ENCODE measurements at regions not wholly inside any gene's neighbourhood (a gene's known extent, or its start where the extent isn't known, plus 50 kb on each side); places are given as distances from the start of the nearest gene placed in this dataset.

DNA sequence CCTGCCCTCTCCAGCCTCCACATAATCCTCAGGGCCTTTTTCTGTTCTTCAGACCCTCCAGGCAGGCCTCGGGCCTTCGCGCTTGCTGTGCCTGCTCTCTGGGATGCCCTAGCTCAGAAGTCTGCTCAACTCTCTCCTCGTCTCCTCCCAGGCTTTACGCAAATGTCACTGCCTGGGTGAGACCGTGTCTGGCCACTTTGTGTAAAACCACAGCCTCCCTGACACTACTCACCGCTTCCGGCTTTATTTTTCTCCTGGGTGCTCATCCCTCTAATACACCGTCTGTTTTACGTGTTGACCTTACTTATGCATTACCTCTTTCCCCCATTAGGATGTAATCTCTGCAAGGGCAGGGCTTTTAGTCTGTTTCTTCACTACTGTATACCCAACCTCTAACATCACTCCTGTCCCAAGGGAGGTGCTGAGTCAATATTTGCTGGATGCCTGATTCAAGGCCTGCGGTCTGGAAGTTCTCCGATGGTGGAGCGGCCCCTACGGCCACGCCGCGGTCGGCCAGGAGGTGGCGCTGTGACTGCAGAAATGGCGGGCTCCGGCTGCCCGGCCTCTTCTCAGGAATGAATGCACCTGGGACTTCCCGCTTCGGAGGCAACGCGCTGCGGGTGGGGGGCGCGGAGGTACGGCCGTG lies 58.2 kb upstream of the THY1 start:
- Histone ChIP-seq H3K4me2 (ENCODE audit: extremely low read depth, insufficient read depth, low read length) (no peak overlapping the region), H2AFZ (ENCODE audit: low read length) (no peak overlapping the region), H3K27ac (ENCODE audit: insufficient read depth, low read length) (no peak overlapping the region)

DNA sequence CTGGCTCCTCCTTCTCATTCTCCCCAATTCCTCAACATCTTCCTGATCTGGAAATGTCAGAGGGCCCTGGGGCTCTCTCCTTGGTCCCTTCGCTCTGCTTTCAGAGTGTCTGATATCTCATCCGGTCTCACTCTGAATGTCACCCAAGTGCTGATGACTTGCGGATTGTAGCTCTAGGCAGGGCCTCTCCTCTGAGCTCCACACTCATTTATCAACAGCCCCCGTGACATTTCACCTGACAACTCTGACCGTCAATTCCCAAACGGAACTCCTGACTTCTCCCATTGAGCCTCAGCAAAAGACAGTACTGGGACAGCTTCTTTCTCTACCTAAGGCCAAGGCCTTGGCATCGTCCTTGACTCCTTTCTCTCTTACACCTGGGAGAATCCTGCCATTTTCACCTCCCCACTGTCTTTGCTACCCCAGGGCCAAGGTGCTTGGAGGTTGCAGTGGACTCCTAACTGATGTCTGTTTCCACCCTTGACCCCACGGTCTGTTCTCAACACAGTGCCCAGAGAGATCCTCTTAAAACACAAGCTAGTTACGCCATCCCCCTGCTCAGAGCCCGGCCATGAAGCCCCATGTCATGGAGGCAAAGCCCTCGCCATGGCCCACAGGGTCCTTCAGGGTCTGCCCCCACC lies 57.5 kb upstream of the THY1 start:
- Histone ChIP-seq H3K27ac (ENCODE audit: insufficient read depth, low read length) (no peak overlapping the region), H3K79me2 (ENCODE audit: control insufficient read depth, insufficient read depth, low read length) (no peaks in the 10 kb centered on the region), H3K36me3 (ENCODE audit: control insufficient read depth, insufficient read depth, low read length) (no peaks in the 10 kb centered on the region), H3K4me2 (ENCODE audit: extremely low read depth, insufficient read depth, low read length) (no peak overlapping the region), H3K9me3 (ENCODE audit: control insufficient read depth, insufficient read depth, low read depth, low read length) (no peaks in the 10 kb centered on the region), H3K4me3 (replicated peaks in 1 of 4; ENCODE audit: control extremely low read depth in 1 of 4, insufficient read depth in 1 of 4, low read depth in 3 of 4, low read length in 4 of 4) (no peak overlapping the region), H3K4me1 (ENCODE audit: control insufficient read depth, extremely low read depth, insufficient read depth, low read length) (peaks cover 10% of the 10 kb centered on the region), H4K20me1 (ENCODE audit: control insufficient read depth, extremely low read depth, insufficient read depth, low read length) (no peaks in the 10 kb centered on the region), H3K27me3 (ENCODE audit: control insufficient read depth, insufficient read depth, low read length) (peaks cover 12% of the 10 kb centered on the region), H3K9ac (ENCODE audit: insufficient read depth, low read length) (no peak overlapping the region), H2AFZ (ENCODE audit: low read length) (no peak overlapping the region)
- DNase-seq (ENCODE audit: low read depth in 2 of 2): no peak
- TF ChIP-seq EZH2 (IDR thresholded peaks at IDR 0.05; ENCODE audit: low read length, missing control alignments): no peak
- TF ChIP-seq, protein P1, sequence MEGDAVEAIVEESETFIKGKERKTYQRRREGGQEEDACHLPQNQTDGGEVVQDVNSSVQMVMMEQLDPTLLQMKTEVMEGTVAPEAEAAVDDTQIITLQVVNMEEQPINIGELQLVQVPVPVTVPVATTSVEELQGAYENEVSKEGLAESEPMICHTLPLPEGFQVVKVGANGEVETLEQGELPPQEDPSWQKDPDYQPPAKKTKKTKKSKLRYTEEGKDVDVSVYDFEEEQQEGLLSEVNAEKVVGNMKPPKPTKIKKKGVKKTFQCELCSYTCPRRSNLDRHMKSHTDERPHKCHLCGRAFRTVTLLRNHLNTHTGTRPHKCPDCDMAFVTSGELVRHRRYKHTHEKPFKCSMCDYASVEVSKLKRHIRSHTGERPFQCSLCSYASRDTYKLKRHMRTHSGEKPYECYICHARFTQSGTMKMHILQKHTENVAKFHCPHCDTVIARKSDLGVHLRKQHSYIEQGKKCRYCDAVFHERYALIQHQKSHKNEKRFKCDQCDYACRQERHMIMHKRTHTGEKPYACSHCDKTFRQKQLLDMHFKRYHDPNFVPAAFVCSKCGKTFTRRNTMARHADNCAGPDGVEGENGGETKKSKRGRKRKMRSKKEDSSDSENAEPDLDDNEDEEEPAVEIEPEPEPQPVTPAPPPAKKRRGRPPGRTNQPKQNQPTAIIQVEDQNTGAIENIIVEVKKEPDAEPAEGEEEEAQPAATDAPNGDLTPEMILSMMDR (conservative IDR thresholded peaks at IDR 0.05 in 1 of 2, IDR thresholded peaks at IDR 0.05 in 1 of 2; ENCODE audit: low read depth in 1 of 2, low read length in 2 of 2): no peak

More for the DNA sequence above, 58.2 kb upstream of the THY1 start:
- Histone ChIP-seq H3K27me3 (ENCODE audit: control insufficient read depth, insufficient read depth, low read length) (peaks cover 12% of the 10 kb centered on the region), H3K79me2 (ENCODE audit: control insufficient read depth, insufficient read depth, low read length) (no peaks in the 10 kb centered on the region), H4K20me1 (ENCODE audit: control insufficient read depth, extremely low read depth, insufficient read depth, low read length) (no peaks in the 10 kb centered on the region), H3K4me3 (replicated peaks in 1 of 4; ENCODE audit: control extremely low read depth in 1 of 4, insufficient read depth in 1 of 4, low read depth in 3 of 4, low read length in 4 of 4) (no peak overlapping the region), H3K36me3 (ENCODE audit: control insufficient read depth, insufficient read depth, low read length) (no peaks in the 10 kb centered on the region), H3K9ac (ENCODE audit: insufficient read depth, low read length) (no peak overlapping the region), H3K4me1 (ENCODE audit: control insufficient read depth, extremely low read depth, insufficient read depth, low read length) (peaks cover 7% of the 10 kb centered on the region), H3K9me3 (ENCODE audit: control insufficient read depth, insufficient read depth, low read depth, low read length) (no peaks in the 10 kb centered on the region)
- TF ChIP-seq, protein P1 (conservative IDR thresholded peaks at IDR 0.05 in 1 of 2, IDR thresholded peaks at IDR 0.05 in 1 of 2; ENCODE audit: low read depth in 1 of 2, low read length in 2 of 2): peak; percentile 95
- no peak for TF ChIP-seq EZH2 (IDR thresholded peaks at IDR 0.05; ENCODE audit: low read length, missing control alignments)
- DNase-seq (ENCODE audit: low read depth in 2 of 2): peak; percentile 89 to 95

DNA sequence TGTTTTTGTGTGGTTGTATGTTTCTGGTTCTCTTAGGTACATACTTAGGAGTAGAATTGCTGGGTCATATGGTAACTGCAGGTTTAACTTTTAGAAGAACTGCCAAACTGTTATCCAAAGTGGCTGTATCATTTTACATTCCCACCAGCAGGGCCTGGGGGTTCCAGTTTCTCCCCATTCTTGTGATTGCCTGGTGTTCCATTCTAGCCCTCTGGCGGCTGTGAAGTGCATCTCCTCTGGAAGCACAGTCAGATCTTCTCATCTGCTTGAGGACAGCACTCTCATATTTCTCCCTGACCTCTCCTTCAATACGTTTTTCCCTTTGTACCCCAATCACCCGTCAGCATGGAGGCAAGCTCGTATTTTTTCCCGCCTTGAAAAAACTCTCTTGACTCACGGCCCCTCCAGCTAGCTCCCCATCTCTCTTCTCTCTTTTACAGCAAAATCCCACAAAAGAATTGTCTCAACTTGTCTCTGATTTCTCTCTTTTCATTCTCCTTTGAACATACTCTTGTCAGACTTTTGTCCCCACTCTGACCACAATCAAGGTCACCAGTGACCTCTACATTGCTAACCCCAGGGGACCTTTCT lies 56.8 kb upstream of the THY1 start:
- H3K79me2 ChIP-seq (ENCODE audit: control insufficient read depth, insufficient read depth, low read length): no peaks in the 10 kb centered on the region
- peaks cover 14% of the 10 kb centered on the region for H3K4me1 ChIP-seq (ENCODE audit: control insufficient read depth, extremely low read depth, insufficient read depth, low read length)
- peaks cover 12% of the 10 kb centered on the region for H3K27me3 ChIP-seq (ENCODE audit: control insufficient read depth, insufficient read depth, low read length)
- no peak overlapping the region for H2AFZ ChIP-seq (ENCODE audit: low read length)
- no peaks in the 10 kb centered on the region for H3K9me3 ChIP-seq (ENCODE audit: control insufficient read depth, insufficient read depth, low read depth, low read length)
- no peaks in the 10 kb centered on the region for H3K36me3 ChIP-seq (ENCODE audit: control insufficient read depth, insufficient read depth, low read length)
- DNase-seq (ENCODE audit: low read depth in 2 of 2): peak; percentile 50 to 60
- H3K9ac ChIP-seq (ENCODE audit: insufficient read depth, low read length): no peak overlapping the region
- no peak overlapping the region for H3K27ac ChIP-seq (ENCODE audit: insufficient read depth, low read length)
- no peak overlapping the region for H3K4me3 ChIP-seq (replicated peaks in 1 of 4; ENCODE audit: control extremely low read depth in 1 of 4, insufficient read depth in 1 of 4, low read depth in 3 of 4, low read length in 4 of 4)
- H3K4me2 ChIP-seq (ENCODE audit: extremely low read depth, insufficient read depth, low read length): no peak overlapping the region
- TF ChIP-seq, protein P1 (conservative IDR thresholded peaks at IDR 0.05 in 1 of 2, IDR thresholded peaks at IDR 0.05 in 1 of 2; ENCODE audit: low read depth in 1 of 2, low read length in 2 of 2): peak; percentile 66 to 85
- TF ChIP-seq EZH2 (IDR thresholded peaks at IDR 0.05; ENCODE audit: low read length, missing control alignments): no peak
- no peaks in the 10 kb centered on the region for H4K20me1 ChIP-seq (ENCODE audit: control insufficient read depth, extremely low read depth, insufficient read depth, low read length)

All from fibroblast of lung (primary cell).